K562 (cell line): ENCODE measurements at regions not wholly inside any gene's neighbourhood (a gene's known extent, or its start where the extent isn't known, plus 50 kb on each side); places are given as distances from the start of the nearest gene placed in this dataset.

Experiments
- ATAC-seq: fragments of 200-7000 bp; cut with Tn5 transposase; 3 replicates; pipeline ENCODE4 v1.9.1; 2020; ENCODE audit warnings: moderate library complexity
- BruUV-seq: library from RNA; stranded (reverse); fragments of 400-500 nt; replicated peaks from 2 replicates; lab custom pipeline; 2021; lab: Mats Ljungman, UMichigan
- CTCF ChIA-PET: fragments of 300-600 bp; formaldehyde crosslinking; extraction: SDS; loops from one replicate; lab custom pipeline; 2021; ENCODE audit warnings: low intra/inter-chr PET ratio; lab: Yijun Ruan, JAX
- POLR2A ChIA-PET: fragments of 300-600, 350-650 bp; sonication (Branson Sonifier 250); formaldehyde crosslinking; extraction: SDS; loops from one replicate; lab custom pipeline; 2021; ENCODE audit warnings: antibody characterized with exemption, inconsistent platforms; lab: Yijun Ruan, JAX
- DNase-seq, 4 experiments: peaks; one replicate each; pipeline versions ENCODE4 v3.0.0 to v3.0.0-alpha.2; 2011 to 2018; ENCODE audit warnings: low spot score in 3 of 4, mixed read lengths in 3 of 4; ENCODE audit errors: extremely low read depth in 1 of 4
- FAIRE-seq: peaks from 2 replicates; lab custom pipeline; 2011; peaks lifted over from hg19 to GRCh38; lab: Jason Lieb, UNC
- H2AFZ ChIP-seq: 2 replicates; pipeline ENCODE4 v1.6.0; 2011; ENCODE audit warnings: low read depth, low read length, control low read depth, inconsistent platforms
- H3K27ac ChIP-seq: fragments of 200-600 bp; 3 replicates; pipeline ENCODE4 v1.8.0; 2011; ENCODE audit warnings: low read depth, mild to moderate bottlenecking, control low read depth, inconsistent platforms, low read length, moderate library complexity, mixed read lengths; ENCODE audit errors: extremely low read depth
- H3K27me3 ChIP-seq, 2 experiments: fragments of 300-600 bp in 1 of 2; 2 replicates in 1 of 2; 3 replicates in 1 of 2; pipeline versions ENCODE4 v1.6.0 to v1.8.0; 2011; ENCODE audit warnings: inconsistent platforms in 2 of 2, low read length in 2 of 2, mild to moderate bottlenecking in 1 of 2, mixed read lengths in 1 of 2, moderate library complexity in 1 of 2; ENCODE audit not compliant: control insufficient read depth in 2 of 2, insufficient read depth in 2 of 2
- H3K36me3 ChIP-seq: fragments of 300-600 bp; 3 replicates; pipeline ENCODE4 v1.8.0; 2011; ENCODE audit warnings: mild to moderate bottlenecking, low read length, inconsistent platforms; ENCODE audit not compliant: control insufficient read depth, insufficient read depth
- H3K4me1 ChIP-seq, 2 experiments: fragments of 200-600 bp in 1 of 2; replicated peaks in 1 of 2; 2 replicates in 1 of 2; 3 replicates in 1 of 2; pipeline versions ENCODE4 v1.5.1 to v1.8.0; 2011; ENCODE audit warnings: inconsistent platforms in 2 of 2, low read length in 2 of 2, mild to moderate bottlenecking in 1 of 2, mixed read lengths in 1 of 2, moderate library complexity in 1 of 2; ENCODE audit not compliant: control insufficient read depth in 2 of 2, insufficient read depth in 2 of 2
- H3K4me2 ChIP-seq: 2 replicates; pipeline ENCODE4 v1.6.1; 2011; ENCODE audit warnings: low read length, control low read depth, inconsistent platforms, mixed read lengths; ENCODE audit not compliant: insufficient read depth
- H3K4me3 ChIP-seq: fragments of 200-600 bp; sonication (generic), shearing (Covaris generic); 2 replicates; pipeline ENCODE4 v1.5.1; 2016; ENCODE audit warnings: control low read depth, inconsistent platforms
- H3K79me2 ChIP-seq: fragments of 200-600 bp; 3 replicates; pipeline ENCODE4 v1.8.0; 2011; ENCODE audit warnings: low read length, inconsistent platforms; ENCODE audit not compliant: control insufficient read depth, insufficient read depth
- H3K9ac ChIP-seq, 2 experiments: 2 replicates each; pipeline versions ENCODE4 v1.6.0 to v1.6.1; 2011; ENCODE audit warnings: low read depth in 2 of 2, low read length in 2 of 2, control low read depth in 1 of 2, inconsistent platforms in 1 of 2, mild to moderate bottlenecking in 1 of 2, mixed read lengths in 1 of 2; ENCODE audit not compliant: insufficient read depth in 1 of 2
- H3K9me1 ChIP-seq: one replicate; pipeline ENCODE4 v1.6.0; 2011; ENCODE audit warnings: inconsistent platforms, mild to moderate bottlenecking, low read length, moderate library complexity; ENCODE audit not compliant: control insufficient read depth, insufficient read depth
- H3K9me3 ChIP-seq: replicated peaks from 2 replicates; pipeline ENCODE4 v1.5.1; 2011; ENCODE audit warnings: low read depth, low read length, inconsistent platforms; ENCODE audit not compliant: control insufficient read depth, insufficient read depth
- H4K20me1 ChIP-seq: replicated peaks from 2 replicates; pipeline ENCODE4 v1.6.1; 2011; ENCODE audit warnings: low read length, inconsistent platforms, mixed read lengths; ENCODE audit not compliant: control insufficient read depth, insufficient read depth
- ARID4B ChIP-seq: sonication (generic); formaldehyde crosslinking; IDR thresholded peaks from 2 replicates; pipeline ENCODE4 v1.8.0; 2022; ENCODE audit warnings: mild to moderate bottlenecking, missing genetic modification reagents
- CEBPG ChIP-seq, 3 experiments: fragments of 200-800 bp in 1 of 3; sonication (Bioruptor generic) in 1 of 3; sonication (generic) in 1 of 3; formaldehyde crosslinking in 1 of 3; IDR thresholded peaks in 2 of 3; conservative IDR thresholded peaks in 1 of 3; 2 replicates each; pipeline versions ENCODE4 v1.6.1 to v1.8.0; 2016 to 2022; ENCODE audit warnings: missing compliant biosample characterization in 2 of 3, missing genetic modification characterization in 2 of 3, mild to moderate bottlenecking in 1 of 3, missing genetic modification reagents in 1 of 3
- HOMEZ ChIP-seq: fragments of 250-450 bp; sonication (Bioruptor Pico); IDR thresholded peaks from 2 replicates; pipeline ENCODE4 v1.4.0; 2020; ENCODE audit warnings: mild to moderate bottlenecking, moderate library complexity
- HOXB6 ChIP-seq: fragments of 250-450 bp; sonication (Bioruptor Pico); IDR thresholded peaks from 2 replicates; pipeline ENCODE4 v1.5.1; 2022; ENCODE audit warnings: mild to moderate bottlenecking, borderline replicate concordance
- ZNF695 ChIP-seq: fragments of 450-650 bp; formaldehyde crosslinking; IDR thresholded peaks from 2 replicates; pipeline ENCODE4 v1.4.0; 2020; ENCODE audit warnings: mild to moderate bottlenecking, moderate library complexity
- ZSCAN32 ChIP-seq: fragments of 450-650 bp; formaldehyde crosslinking; IDR thresholded peaks from 2 replicates; pipeline ENCODE4 v1.4.0; 2020; ENCODE audit warnings: mild to moderate bottlenecking, moderate library complexity
- WGBS: fragments of 100-300 bp; shearing (Covaris generic); methylation state at CpG from one replicate; pipeline ENCODE4 v1.1.6; 2016; ENCODE audit warnings: low coverage, mixed read lengths; ENCODE audit not compliant: insufficient coverage; ENCODE audit errors: missing lambda C conversion rate; 5-methylcytosine and 5-hydroxymethylcytosine counted together
- in situ Hi-C: fragments of 300-500 bp; cut with MboI; formaldehyde crosslinking; loops from 4 replicates; pipeline ENCODE4 v1.15.0; 2018; ENCODE audit warnings: inconsistent platforms, mixed read lengths
- intact Hi-C: fragments of 100-400 bp; cut with micrococcal nuclease; formaldehyde crosslinking; loops from 2 replicates; pipeline ENCODE4 v1.14.2; 2022

DNA sequence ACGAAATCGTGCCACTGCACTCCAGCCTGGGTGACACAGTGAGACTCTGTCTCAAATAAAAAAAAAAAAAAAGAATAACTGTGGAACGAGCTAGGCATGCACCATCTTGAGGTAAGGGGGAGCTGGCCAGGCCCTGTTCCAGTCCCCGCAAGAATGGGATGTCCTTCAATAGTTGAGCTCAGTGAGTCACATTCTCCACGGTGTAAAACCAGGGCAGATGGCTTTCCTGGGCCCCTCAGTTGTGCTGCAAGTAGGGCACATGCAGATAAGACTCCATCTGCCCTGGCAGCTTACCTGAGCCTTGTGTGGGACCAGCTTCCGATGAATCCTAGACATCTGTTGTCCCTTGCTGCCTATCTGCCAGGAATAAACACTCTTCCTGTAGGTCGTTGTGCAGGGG, 312.1 kb downstream of the VRK1 start (continued):
- TF ChIP-seq ARID4B (CRISPR knock-in tag), result no peak
- no peak for TF ChIP-seq ZSCAN32 (CRISPR knock-in tag)

DNA sequence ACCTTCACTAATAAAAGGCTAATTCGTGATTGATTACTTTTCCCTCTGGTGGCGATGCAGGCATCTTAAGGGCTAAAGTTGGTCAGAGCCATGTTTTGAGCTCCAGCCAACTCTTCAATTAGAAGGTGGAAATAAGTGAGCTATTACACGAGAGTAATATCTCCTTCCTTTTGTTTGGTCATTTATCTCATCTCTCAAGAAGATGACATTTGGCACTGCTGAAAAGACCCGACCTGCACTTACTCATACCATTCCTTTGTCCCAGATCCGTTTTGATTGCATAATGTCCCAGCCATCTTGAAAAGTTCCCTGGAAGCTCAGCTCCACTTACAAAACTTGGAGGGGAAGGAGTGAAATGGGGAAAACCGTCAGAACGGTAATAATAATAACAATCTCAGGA, 316.2 kb downstream of the VRK1 start:
- Histone ChIP-seq H3K79me2 (no peaks in the 10 kb centered on the region), H2AFZ (no peak overlapping the region), H3K9me1 (no peaks in the 10 kb centered on the region), H3K27me3 (peaks cover 4 to 25% of the 10 kb centered on the region in 2 experiments; a peak in 4 of 5 replicates), H3K4me3 (no peak overlapping the region), H3K36me3 (no peaks in the 10 kb centered on the region), H3K9ac (no peak overlapping the region), H3K4me2 (no peak overlapping the region), H3K4me1 (no peaks in the 10 kb centered on the region), H4K20me1 (no peaks in the 10 kb centered on the region), H3K9me3 (no peaks in the 10 kb centered on the region), H3K27ac (no peak overlapping the region)
- 0% methylated on average over 7 of the region's 7 CpGs for WGBS
- intact Hi-C loops, result no loop called here
- DNase-seq (no peak), ATAC-seq (no peak), FAIRE-seq (no peak)
- no peak for TF ChIP-seq ZNF695 (CRISPR knock-in tag)
- TF ChIP-seq HOMEZ, result no peak
- TF ChIP-seq CEBPG (CRISPR knock-in tag; IDR thresholded peaks at IDR 0.05), result no peak
- peak in 1 of 2 experiments; percentile 42; a peak in 1 of 4 replicates for TF ChIP-seq CEBPG (tag; conservative IDR thresholded peaks at IDR 0.05 in 1 of 2, IDR thresholded peaks at IDR 0.05 in 1 of 2)
- no peak for TF ChIP-seq HOXB6 (CRISPR knock-in tag)
- CTCF ChIA-PET, result no interaction called here
- in situ Hi-C loops, result no loop called here
- POLR2A ChIA-PET, result interaction anchor here (0.5 kb wide), 1 partner anchor 15 kb away, joined by 3 read pairs; no protein-coding TSS in a partner anchor
- no TSS peak for BruUV-seq
